ENCODE measurements at regions not wholly inside any gene's neighbourhood (a gene's known extent, or its start where the extent isn't known, plus 50 kb on each side); places are given as distances from the start of the nearest gene placed in this dataset.
"Not testable (repeated sequence)": the region's sequence is repeated elsewhere in the genome, so short reads cannot be mapped to it uniquely, and the experiment has no call there.

GRCh38 chr14:81767266-81767995, 233.8 kb upstream of the SEL1L start:
- ChIA-PET POLR2A (no interaction called here), CTCF (no interaction called here)
- ATAC-seq (no peak), DNase-seq (no peak)
- Mint-ChIP-seq H3K4me3 (no peak overlapping the region), H3K4me1 (no peaks in the 10 kb centered on the region), H3K9me3 (ENCODE audit: low read depth) (peaks cover 2% of the 10 kb centered on the region), H3K36me3 (ENCODE audit: low read depth) (no peaks in the 10 kb centered on the region), H3K27ac (no peak overlapping the region), H3K27me3 (no peaks in the 10 kb centered on the region)
- intact Hi-C loops (cut with DNase I, micrococcal nuclease) = no loop called here

DNA sequence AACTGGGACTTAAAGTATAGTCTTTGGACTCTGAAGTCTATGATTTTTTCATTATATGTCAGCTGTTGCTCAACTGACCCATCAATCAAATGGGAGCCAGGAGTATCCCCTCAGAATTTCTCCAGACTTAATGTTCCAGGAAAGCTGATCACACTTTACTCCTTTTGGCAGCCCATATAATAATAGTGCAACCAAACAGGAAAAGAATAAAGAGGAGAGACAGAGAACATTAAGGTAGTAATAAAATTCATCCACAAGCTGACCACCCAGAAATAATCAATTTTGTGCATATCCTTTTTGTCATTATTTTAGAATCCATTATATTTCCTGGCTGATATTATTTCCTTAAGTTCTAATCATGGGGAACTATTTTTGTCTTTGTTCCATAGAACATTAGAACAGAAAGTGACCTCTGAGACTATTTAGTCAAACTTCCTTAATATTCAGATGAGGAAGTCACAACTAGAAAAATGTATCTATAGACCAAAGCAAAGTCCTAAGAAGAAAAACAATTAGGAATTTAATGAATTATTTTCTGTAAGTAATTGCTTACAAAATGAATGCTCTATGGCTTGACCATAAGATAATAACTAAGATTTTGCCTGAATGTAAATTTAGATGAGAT, 238.1 kb upstream of the SEL1L start:
- H3K27ac Mint-ChIP-seq = no peak overlapping the region
- POLR2A ChIA-PET = no interaction called here
- no peaks in the 10 kb centered on the region for H3K27me3 Mint-ChIP-seq
- H3K4me1 Mint-ChIP-seq = no peaks in the 10 kb centered on the region
- intact Hi-C loops (cut with DNase I, micrococcal nuclease) = no loop called here
- peaks cover 2% of the 10 kb centered on the region for H3K9me3 Mint-ChIP-seq (ENCODE audit: low read depth)
- DNase-seq (no peak), ATAC-seq (no peak)
- H3K4me3 Mint-ChIP-seq = no peak overlapping the region
- H3K36me3 Mint-ChIP-seq (ENCODE audit: low read depth) = no peaks in the 10 kb centered on the region
- CTCF ChIA-PET = no interaction called here

DNA sequence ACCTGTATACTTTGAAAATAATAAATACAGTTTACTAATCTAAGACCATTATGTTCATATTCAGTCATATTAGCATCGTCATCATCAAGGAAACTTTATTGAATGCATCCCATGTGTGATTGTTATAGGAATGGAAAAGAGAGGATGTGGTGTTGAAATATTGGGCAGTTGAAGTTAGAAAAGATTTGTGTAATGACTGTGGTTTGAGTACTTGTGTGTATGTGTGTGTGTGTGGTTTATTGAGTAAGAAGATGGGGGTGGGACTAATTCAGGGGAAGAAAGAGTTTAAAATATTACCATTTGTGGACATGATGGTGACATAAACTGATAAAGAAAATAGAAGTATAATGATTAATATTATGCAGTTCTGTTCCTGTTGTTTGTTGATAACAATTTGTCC, 238.7 kb upstream of the SEL1L start:
- peaks cover 2% of the 10 kb centered on the region for H3K9me3 Mint-ChIP-seq (ENCODE audit: low read depth)
- DNase-seq = no peak
- H3K36me3 Mint-ChIP-seq (ENCODE audit: low read depth) = no peaks in the 10 kb centered on the region
- no peaks in the 10 kb centered on the region for H3K27me3 Mint-ChIP-seq
- no peak overlapping the region for H3K27ac Mint-ChIP-seq
- ATAC-seq = no peak
- intact Hi-C loops (cut with DNase I, micrococcal nuclease) = no loop called here
- H3K4me1 Mint-ChIP-seq = no peaks in the 10 kb centered on the region
- CTCF ChIA-PET = no interaction called here
- H3K4me3 Mint-ChIP-seq = no peak overlapping the region
- POLR2A ChIA-PET = no interaction called here

DNA sequence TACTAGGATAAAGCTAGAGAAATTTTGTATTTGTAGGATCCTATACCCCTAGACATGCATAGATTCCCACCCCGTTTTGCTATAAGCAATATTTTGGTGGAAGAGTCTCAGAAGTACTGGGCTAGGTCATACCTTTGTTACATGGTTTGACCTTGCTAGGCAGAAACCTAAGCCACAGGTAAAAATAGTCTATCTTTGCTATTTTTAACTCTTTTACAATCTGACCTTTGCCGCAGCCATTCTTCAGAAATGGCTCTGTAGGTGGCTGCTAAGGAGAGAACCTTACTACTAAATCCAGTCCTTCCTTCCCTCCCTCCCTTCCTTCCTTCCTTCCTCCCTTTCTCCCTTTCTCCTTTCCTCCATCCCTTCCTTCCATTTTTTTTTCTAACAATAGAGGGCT, 242.9 kb upstream of the SEL1L start:
- no peaks in the 10 kb centered on the region for H3K27me3 Mint-ChIP-seq
- DNase-seq (no peak), ATAC-seq (no peak)
- POLR2A ChIA-PET = no interaction called here
- no peak overlapping the region for H3K4me3 Mint-ChIP-seq
- CTCF ChIA-PET = no interaction called here
- intact Hi-C loops (cut with DNase I, micrococcal nuclease) = no loop called here
- H3K27ac Mint-ChIP-seq = no peak overlapping the region
- no peaks in the 10 kb centered on the region for H3K36me3 Mint-ChIP-seq (ENCODE audit: low read depth)
- peaks cover 2% of the 10 kb centered on the region for H3K9me3 Mint-ChIP-seq (ENCODE audit: low read depth)
- H3K4me1 Mint-ChIP-seq = no peaks in the 10 kb centered on the region

DNA sequence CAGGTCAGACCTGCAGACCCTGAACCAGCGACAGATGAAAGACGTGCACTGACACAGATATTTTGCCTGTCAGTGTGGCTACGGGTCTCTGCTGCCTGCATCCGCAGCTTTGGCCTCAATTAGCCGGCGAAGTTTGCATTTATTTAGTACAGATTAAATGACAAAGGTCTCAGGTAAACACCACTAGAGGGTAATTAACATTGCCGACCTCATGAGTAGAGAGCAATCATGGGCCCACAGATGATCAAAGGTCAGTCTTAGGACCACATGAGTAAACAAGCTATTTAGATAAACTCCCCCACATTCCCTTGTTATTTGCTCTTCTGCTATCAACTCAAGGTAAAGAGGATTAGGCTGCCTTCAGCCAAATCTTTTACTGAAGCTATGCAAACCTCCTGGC, 248.1 kb upstream of the SEL1L start:
- POLR2A ChIA-PET; DNase-seq; H3K36me3 Mint-ChIP-seq (ENCODE audit: low read depth); H3K4me1 Mint-ChIP-seq; H3K4me3 Mint-ChIP-seq; intact Hi-C loops (cut with DNase I, micrococcal nuclease); ATAC-seq; H3K27me3 Mint-ChIP-seq; H3K27ac Mint-ChIP-seq; H3K9me3 Mint-ChIP-seq (ENCODE audit: low read depth): not testable (repeated sequence)
- CTCF ChIA-PET = interaction anchor here (0.7 kb wide), 1 partner anchor 423 kb away, joined by 4 read pairs; no protein-coding TSS in a partner anchor

DNA sequence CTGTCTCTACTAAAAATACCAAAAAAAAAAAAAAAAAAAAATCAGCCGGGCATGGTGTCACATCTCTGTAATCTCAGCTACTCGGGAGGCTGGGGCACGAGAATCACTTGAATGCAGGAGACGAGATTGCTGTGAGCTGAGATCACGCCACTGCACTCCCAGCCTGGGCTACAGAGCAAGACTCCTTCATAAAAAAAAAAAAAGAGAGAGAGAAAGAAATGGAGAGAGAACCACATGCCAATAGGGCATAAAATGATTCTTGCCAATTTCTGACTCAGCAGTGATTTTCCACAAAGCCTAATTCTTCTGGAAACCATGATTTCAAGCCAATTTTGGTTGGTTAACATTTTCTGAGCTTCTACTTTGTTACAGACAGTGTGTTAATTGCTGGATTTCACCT, 250.4 kb upstream of the SEL1L start:
- ChIA-PET POLR2A (no interaction called here), CTCF (interaction anchor here (0.7 kb wide), 1 partner anchor 10 kb away, joined by 4 read pairs; no protein-coding TSS in a partner anchor)
- H3K36me3 Mint-ChIP-seq (ENCODE audit: low read depth) = no peaks in the 10 kb centered on the region
- no peak overlapping the region for H3K4me3 Mint-ChIP-seq
- H3K9me3 Mint-ChIP-seq (ENCODE audit: low read depth) = peaks cover 2% of the 10 kb centered on the region
- intact Hi-C loops (cut with DNase I, micrococcal nuclease) = no loop called here
- ATAC-seq (no peak), DNase-seq (no peak)
- H3K4me1 Mint-ChIP-seq = no peaks in the 10 kb centered on the region
- no peak overlapping the region for H3K27ac Mint-ChIP-seq
- no peaks in the 10 kb centered on the region for H3K27me3 Mint-ChIP-seq

DNA sequence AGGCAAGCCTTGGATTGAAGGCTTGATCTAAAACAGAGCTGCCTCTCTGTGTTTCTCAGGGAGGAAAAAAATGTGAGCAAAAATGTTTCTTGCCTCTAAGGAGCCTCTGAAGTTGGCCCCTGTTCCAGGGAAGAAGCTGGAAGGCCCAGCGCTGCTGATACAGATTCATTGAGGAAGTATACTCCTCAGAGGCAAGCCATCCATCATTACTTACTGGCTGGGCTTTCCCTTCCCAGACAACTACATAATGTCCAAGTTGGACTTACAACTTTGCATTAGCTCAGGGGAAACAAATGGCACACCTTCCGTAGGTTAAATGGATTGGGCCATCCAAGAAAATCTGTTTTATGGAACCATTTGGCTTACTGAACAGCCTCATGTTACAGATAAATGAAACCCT, 263.7 kb upstream of the SEL1L start:
- DNase-seq (no peak), ATAC-seq (no peak)
- Mint-ChIP-seq H3K9me3 (ENCODE audit: low read depth) (no peaks in the 10 kb centered on the region), H3K27me3 (peaks cover 2% of the 10 kb centered on the region), H3K4me1 (no peaks in the 10 kb centered on the region), H3K36me3 (ENCODE audit: low read depth) (no peaks in the 10 kb centered on the region), H3K4me3 (no peak overlapping the region), H3K27ac (no peak overlapping the region)
- CTCF ChIA-PET = no interaction called here
- intact Hi-C loops (cut with DNase I, micrococcal nuclease) = no loop called here
- POLR2A ChIA-PET = no interaction called here

DNA sequence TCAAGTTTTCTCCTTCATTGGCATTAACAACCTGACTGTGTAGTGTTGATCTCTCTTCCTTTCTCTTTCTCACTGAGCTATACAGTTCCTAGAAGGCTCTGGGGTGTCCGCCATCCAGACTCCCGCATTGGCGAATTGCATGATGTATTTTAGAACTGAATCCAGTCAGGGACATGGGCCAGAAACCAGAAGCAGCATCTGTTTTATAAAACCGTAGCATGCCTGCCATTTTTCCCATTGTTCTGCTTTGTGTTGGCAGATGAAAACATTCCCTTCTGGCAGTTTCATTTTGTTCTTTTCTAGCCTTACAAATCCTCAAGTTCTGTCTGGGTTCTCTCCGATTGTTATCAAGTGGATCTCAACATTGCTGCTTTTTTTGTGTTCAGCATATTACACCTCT, 268.3 kb upstream of the SEL1L start:
- Mint-ChIP-seq H3K36me3 (ENCODE audit: low read depth) (no peaks in the 10 kb centered on the region), H3K9me3 (ENCODE audit: low read depth) (no peaks in the 10 kb centered on the region)
- ATAC-seq = no peak

DNA sequence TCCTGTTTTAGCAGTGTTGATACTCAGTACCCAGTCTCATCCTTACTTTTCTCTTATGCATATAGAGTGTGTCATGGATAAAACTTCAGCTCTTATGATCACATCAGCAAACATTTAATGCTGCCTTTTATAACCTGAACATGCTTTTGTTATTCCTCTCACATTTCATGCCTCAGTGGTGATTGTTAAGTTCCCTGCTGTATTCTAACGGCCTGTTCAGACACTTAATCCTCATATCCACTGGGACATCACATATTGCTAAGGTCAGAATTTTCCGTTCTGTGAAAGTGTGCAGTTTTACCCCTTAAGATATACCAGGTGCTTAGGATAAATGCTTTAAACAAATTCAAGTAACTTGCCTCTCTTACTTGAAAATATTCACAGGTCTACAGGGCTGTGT, 268.7 kb upstream of the SEL1L start:
- ATAC-seq = no peak
- ChIA-PET CTCF (no interaction called here), POLR2A (no interaction called here)
- DNase-seq = no peak
- H3K27me3 Mint-ChIP-seq = no peaks in the 10 kb centered on the region
- no peak overlapping the region for H3K4me3 Mint-ChIP-seq
- H3K9me3 Mint-ChIP-seq (ENCODE audit: low read depth) = no peaks in the 10 kb centered on the region
- H3K27ac Mint-ChIP-seq = no peak overlapping the region
- no peaks in the 10 kb centered on the region for H3K36me3 Mint-ChIP-seq (ENCODE audit: low read depth)
- intact Hi-C loops (cut with DNase I, micrococcal nuclease) = loop anchor here in 1 of 2 experiments (5.0 kb wide), 1 partner anchor 1820 kb away; no protein-coding TSS in a partner anchor
- no peaks in the 10 kb centered on the region for H3K4me1 Mint-ChIP-seq

More for the DNA sequence above, 268.3 kb upstream of the SEL1L start:
- ChIA-PET CTCF (no interaction called here), POLR2A (no interaction called here)
- no peak overlapping the region for H3K4me3 Mint-ChIP-seq
- intact Hi-C loops (cut with DNase I, micrococcal nuclease) = loop anchor here in 1 of 2 experiments (5.0 kb wide), 1 partner anchor 1820 kb away; no protein-coding TSS in a partner anchor
- no peak for DNase-seq
- H3K27ac Mint-ChIP-seq = no peak overlapping the region
- H3K27me3 Mint-ChIP-seq = no peaks in the 10 kb centered on the region
- H3K4me1 Mint-ChIP-seq = no peaks in the 10 kb centered on the region

DNA sequence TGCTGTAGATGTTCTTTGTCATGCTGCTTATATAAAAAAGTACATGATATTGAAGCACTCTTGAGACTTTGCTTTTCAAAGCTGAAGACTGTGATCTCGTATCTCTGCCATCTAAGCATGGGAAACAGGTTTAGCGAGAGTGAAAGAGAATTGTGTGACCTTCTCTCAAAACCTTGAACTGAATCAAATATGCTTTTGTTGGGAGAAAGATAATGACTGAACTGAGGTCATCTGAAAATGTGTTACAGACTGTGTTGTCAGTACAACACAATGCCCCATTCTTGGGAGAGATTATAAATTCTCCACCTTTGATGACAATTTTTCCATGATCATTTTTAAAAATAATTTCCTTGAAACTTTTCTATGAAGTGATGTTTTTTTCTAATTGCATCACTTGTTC, 272.1 kb upstream of the SEL1L start:
- intact Hi-C loops (cut with DNase I, micrococcal nuclease) = no loop called here
- DNase-seq (no peak), ATAC-seq (no peak)
- ChIA-PET POLR2A (no interaction called here), CTCF (no interaction called here)
- Mint-ChIP-seq H3K27me3 (no peaks in the 10 kb centered on the region), H3K9me3 (ENCODE audit: low read depth) (peaks cover 4% of the 10 kb centered on the region), H3K4me3 (no peak overlapping the region), H3K27ac (no peak overlapping the region), H3K4me1 (no peaks in the 10 kb centered on the region), H3K36me3 (ENCODE audit: low read depth) (no peaks in the 10 kb centered on the region)

DNA sequence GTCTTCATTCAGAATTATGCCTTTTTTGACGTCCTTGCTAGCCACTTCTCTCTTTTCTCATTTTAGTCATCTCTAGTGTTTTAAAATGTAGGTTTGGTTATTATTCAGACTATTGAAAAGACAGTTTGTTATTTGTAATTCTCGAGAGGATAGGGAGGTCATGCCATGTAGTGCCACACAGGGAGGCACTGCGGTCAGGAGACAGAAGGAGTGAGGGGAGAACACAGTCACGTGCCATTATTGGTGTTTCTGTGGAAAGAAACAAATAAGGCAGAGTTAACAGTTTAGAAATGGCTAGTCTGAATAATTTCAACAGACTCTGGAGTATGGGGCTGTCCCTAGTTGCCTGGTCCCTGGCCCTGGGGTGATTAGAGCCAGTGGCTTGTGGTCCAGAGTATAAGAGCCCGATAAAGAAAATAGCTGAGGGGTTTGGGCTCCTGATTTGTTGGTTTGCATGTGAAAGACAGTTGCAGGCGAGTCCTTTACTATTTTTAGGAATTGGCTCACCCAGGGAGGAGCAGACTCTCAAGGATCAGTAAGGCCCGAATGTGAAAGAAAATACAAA, 278.1 kb upstream of the SEL1L start:
- ATAC-seq (no peak), DNase-seq (no peak)
- CTCF ChIA-PET = no interaction called here
- Mint-ChIP-seq H3K36me3 (ENCODE audit: low read depth) (no peaks in the 10 kb centered on the region), H3K9me3 (ENCODE audit: low read depth) (peaks cover 4% of the 10 kb centered on the region), H3K27ac (no peak overlapping the region), H3K27me3 (no peaks in the 10 kb centered on the region), H3K4me1 (no peaks in the 10 kb centered on the region), H3K4me3 (no peak overlapping the region)
- intact Hi-C loops (cut with DNase I, micrococcal nuclease) = no loop called here
- POLR2A ChIA-PET = no interaction called here

DNA sequence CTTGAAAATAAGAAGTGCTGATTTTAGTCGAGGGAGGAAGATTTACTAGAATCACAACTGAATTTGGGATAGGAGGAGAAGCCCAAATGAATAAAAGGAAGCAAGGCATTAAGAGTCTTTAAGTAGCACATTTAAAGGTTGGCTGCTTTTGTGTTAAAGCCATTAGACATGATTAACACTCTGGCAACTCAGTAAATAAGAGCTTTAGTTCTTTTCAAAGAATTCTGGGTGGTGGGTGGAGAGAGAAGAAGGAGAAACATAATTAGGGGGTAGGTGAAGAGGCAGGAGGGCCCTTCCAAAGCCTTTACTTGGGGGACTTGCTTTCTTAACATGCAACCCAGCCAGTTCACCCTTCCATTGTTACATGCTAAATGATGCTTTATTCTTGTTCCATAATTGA, 284.6 kb upstream of the SEL1L start:
- CTCF ChIA-PET = no interaction called here
- no peak overlapping the region for H3K27ac Mint-ChIP-seq
- POLR2A ChIA-PET = no interaction called here
- no peak for DNase-seq
- no peaks in the 10 kb centered on the region for H3K27me3 Mint-ChIP-seq
- ATAC-seq = no peak
- H3K9me3 Mint-ChIP-seq (ENCODE audit: low read depth) = peaks cover 2% of the 10 kb centered on the region
- H3K4me1 Mint-ChIP-seq = no peaks in the 10 kb centered on the region
- H3K4me3 Mint-ChIP-seq = no peak overlapping the region
- intact Hi-C loops (cut with DNase I, micrococcal nuclease) = no loop called here
- no peaks in the 10 kb centered on the region for H3K36me3 Mint-ChIP-seq (ENCODE audit: low read depth)
